DND-41 (cell line): ENCODE measurements at regions not wholly inside any gene's neighbourhood (a gene's known extent, or its start where the extent isn't known, plus 50 kb on each side); places are given as distances from the start of the nearest gene placed in this dataset.

Experiments
- ATAC-seq: fragments of 200-7000 bp; cut with Tn5 transposase; 3 replicates; pipeline ENCODE4 v1.9.1; 2021; ENCODE audit warnings: low read depth; ENCODE audit not compliant: insufficient read depth
- DNase-seq: peaks from one replicate; pipeline ENCODE4 v3.0.0-alpha.2; 2020
- H2AFZ ChIP-seq: 2 replicates; pipeline ENCODE4 v1.6.0; 2012; ENCODE audit warnings: low read depth, low read length
- H3K27ac ChIP-seq: 2 replicates; pipeline ENCODE4 v1.5.1; 2012; ENCODE audit warnings: low read length, inconsistent platforms
- H3K27me3 ChIP-seq: fragments of 200-600 bp; sonication (generic); 2 replicates; pipeline ENCODE4 v1.6.0; 2012; ENCODE audit warnings: low read length, mild to moderate bottlenecking, inconsistent platforms; ENCODE audit not compliant: insufficient read depth, poor library complexity
- H3K36me3 ChIP-seq: 2 replicates; pipeline ENCODE4 v1.5.1; 2012; ENCODE audit warnings: low read length, inconsistent platforms; ENCODE audit not compliant: insufficient read depth
- H3K4me1 ChIP-seq: 2 replicates; pipeline ENCODE4 v1.5.1; 2012; ENCODE audit warnings: mild to moderate bottlenecking, low read length; ENCODE audit not compliant: insufficient read depth
- H3K4me2 ChIP-seq: 2 replicates; pipeline ENCODE4 v1.6.0; 2012; ENCODE audit warnings: mild to moderate bottlenecking, moderate library complexity, low read length, inconsistent platforms; ENCODE audit not compliant: insufficient read depth
- H3K4me3 ChIP-seq, 2 experiments: fragments of 200-600 bp in 1 of 2; shearing (Covaris generic) in 1 of 2; 2 replicates each; pipeline ENCODE4 v1.5.1; 2012 to 2016; ENCODE audit warnings: inconsistent platforms in 2 of 2, low read length in 2 of 2, mild to moderate bottlenecking in 2 of 2, low read depth in 1 of 2, moderate library complexity in 1 of 2
- H3K79me2 ChIP-seq: 2 replicates; pipeline ENCODE4 v1.6.0; 2012; ENCODE audit warnings: low read length, inconsistent platforms; ENCODE audit not compliant: insufficient read depth
- H3K9ac ChIP-seq: 2 replicates; pipeline ENCODE4 v1.6.0; 2012; ENCODE audit warnings: low read depth, mild to moderate bottlenecking, inconsistent platforms, low read length, moderate library complexity
- H3K9me3 ChIP-seq: 2 replicates; pipeline ENCODE4 v1.5.1; 2012; ENCODE audit warnings: low read length, moderate library complexity, mild to moderate bottlenecking, inconsistent platforms; ENCODE audit not compliant: insufficient read depth, severe bottlenecking
- H4K20me1 ChIP-seq: 2 replicates; pipeline ENCODE4 v1.6.0; 2012; ENCODE audit warnings: low read length; ENCODE audit not compliant: insufficient read depth
- CTCF ChIP-seq: IDR thresholded peaks from 2 replicates; pipeline ENCODE4 v1.5.1; 2012; ENCODE audit warnings: borderline replicate concordance, low read length, moderate library complexity, mild to moderate bottlenecking; ENCODE audit not compliant: poor library complexity, severe bottlenecking; ENCODE audit errors: extremely low read depth
- EZH2 ChIP-seq: IDR thresholded peaks from 3 replicates; pipeline ENCODE4 v1.6.1; 2012; ENCODE audit warnings: borderline replicate concordance, low read depth, mild to moderate bottlenecking, moderate library complexity, low read length, inconsistent platforms; ENCODE audit not compliant: severe bottlenecking

DNA sequence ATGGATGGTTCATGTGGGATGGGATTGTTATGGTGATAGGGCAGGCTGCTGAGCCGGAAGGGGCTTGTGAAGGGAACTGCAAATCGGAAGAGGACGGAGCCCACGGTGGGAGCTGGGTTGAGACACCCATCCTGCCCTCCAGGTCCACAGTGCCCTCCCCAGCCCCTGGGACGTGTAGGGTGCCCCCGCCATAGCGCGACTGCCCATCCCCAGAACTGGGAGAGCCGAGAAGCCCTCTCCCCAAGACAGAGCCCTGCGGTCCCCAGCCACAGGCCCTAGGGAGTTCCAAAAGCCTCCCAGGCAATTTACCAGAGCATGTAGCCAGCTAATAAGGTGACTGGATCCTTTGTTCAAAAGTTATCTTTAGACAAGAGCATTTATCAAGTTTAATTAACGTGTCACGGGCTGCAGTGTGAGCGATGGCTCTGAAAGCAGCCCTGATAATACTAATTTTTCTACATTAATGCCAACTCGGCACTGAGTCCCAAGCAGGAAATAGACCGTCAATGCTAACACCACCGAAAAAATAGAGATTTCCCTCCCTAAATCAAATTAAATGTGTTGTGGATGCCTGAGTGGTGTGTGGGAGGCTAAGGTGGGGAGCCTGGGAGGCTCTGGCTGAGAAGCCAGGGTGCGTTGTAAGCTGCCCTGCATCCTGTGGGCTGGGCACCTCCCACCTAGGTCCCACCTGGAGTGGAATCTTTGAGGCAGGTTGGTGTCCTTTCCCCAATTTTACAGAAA lies 76.8 kb upstream of the RTL6 start:
- no peaks in the 10 kb centered on the region for H3K4me1 ChIP-seq
- no peak overlapping the region for H3K4me2 ChIP-seq
- no peak overlapping the region for H3K27ac ChIP-seq
- H3K27me3 ChIP-seq = no peaks in the 10 kb centered on the region
- no peak overlapping the region for H3K9ac ChIP-seq
- no peak overlapping the region for H3K4me3 ChIP-seq
- H2AFZ ChIP-seq = no peak overlapping the region
- DNase-seq (no peak), ATAC-seq (no peak)
- no peaks in the 10 kb centered on the region for H3K79me2 ChIP-seq
- no peaks in the 10 kb centered on the region for H4K20me1 ChIP-seq
- no peaks in the 10 kb centered on the region for H3K36me3 ChIP-seq
- TF ChIP-seq EZH2 (no peak), CTCF (no peak)
- no peaks in the 10 kb centered on the region for H3K9me3 ChIP-seq

- H2AFZ ChIP-seq = no peak overlapping the region
- DNase-seq (no peak), ATAC-seq (no peak)
- no peaks in the 10 kb centered on the region for H3K79me2 ChIP-seq
- no peaks in the 10 kb centered on the region for H3K27me3 ChIP-seq
- H3K36me3 ChIP-seq = no peaks in the 10 kb centered on the region
- no peak overlapping the region for H3K4me3 ChIP-seq
- H3K9me3 ChIP-seq = no peaks in the 10 kb centered on the region
- H3K4me2 ChIP-seq = no peak overlapping the region
- no peak for TF ChIP-seq EZH2
- TF ChIP-seq CTCF = no peak
- H3K4me1 ChIP-seq = no peaks in the 10 kb centered on the region
- no peak overlapping the region for H3K9ac ChIP-seq
- H4K20me1 ChIP-seq = no peaks in the 10 kb centered on the region
- no peak overlapping the region for H3K27ac ChIP-seq
Measured at GRCh38 chr22:44574057-44574639, 76.1 kb upstream of the RTL6 start.

DNA sequence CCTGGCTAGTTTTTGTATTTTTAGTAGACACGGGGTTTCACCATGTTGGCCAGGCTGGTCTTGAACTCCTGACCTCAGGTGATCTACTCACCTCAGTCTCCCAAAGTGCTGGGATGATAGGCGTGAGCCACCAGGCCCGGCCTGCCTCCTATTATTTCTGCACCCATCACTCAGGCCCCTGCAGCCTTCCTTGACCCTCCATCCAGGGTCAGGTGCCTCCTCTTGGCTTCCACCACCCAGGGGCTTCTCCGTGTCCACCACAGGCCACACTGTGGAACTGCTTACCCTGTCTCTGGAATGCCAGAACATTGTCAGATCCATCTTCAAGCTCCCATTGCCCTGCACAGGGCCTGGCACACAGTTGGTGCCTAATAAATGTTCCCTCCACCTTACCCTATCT lies 75.4 kb upstream of the RTL6 start:
- Histone ChIP-seq H3K4me2 (no peak overlapping the region), H3K9ac (no peak overlapping the region), H3K4me1 (no peaks in the 10 kb centered on the region), H3K27me3 (no peaks in the 10 kb centered on the region), H3K9me3 (no peaks in the 10 kb centered on the region), H2AFZ (no peak overlapping the region), H3K27ac (no peak overlapping the region), H3K36me3 (no peaks in the 10 kb centered on the region), H3K4me3 (no peak overlapping the region), H4K20me1 (no peaks in the 10 kb centered on the region), H3K79me2 (no peaks in the 10 kb centered on the region)
- ATAC-seq = no peak
- TF ChIP-seq CTCF = no peak
- no peak for TF ChIP-seq EZH2
- DNase-seq = no peak
